ENCODE measurements at regions not wholly inside any gene's neighbourhood (a gene's known extent, or its start where the extent isn't known, plus 50 kb on each side); places are given as distances from the start of the nearest gene placed in this dataset.

DNA sequence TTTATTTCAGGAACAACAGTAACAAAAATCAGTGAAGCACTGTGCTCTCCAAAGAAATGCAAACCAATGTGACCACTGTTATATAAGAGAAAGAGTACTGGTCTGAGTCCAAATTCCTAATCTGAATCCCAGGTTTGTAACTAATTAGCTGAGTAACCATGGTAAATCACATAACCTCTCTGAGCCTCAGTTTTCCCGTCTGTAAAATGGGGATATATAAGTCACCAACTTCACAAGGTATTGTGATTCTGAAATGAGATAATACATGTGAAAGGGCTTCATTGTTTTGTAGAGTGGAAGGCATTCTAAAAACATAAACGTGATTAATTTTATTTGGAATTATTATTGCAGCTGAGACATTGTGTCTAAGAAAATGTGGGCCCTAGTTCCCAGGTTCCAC is 91.3 kb upstream of the YPEL5 start:
- Histone ChIP-seq H3K79me2 (ENCODE audit: control insufficient read depth, insufficient read depth, low read length) (no peaks in the 10 kb centered on the region), H4K20me1 (replicated peaks; ENCODE audit: control insufficient read depth, extremely low read depth, insufficient read depth, low read length) (no peaks in the 10 kb centered on the region), H3K4me2 (ENCODE audit: insufficient read depth, low read length) (no peak overlapping the region), H3K27ac (ENCODE audit: insufficient read depth, low read depth, low read length) (no peak overlapping the region), H3K27me3 (ENCODE audit: control insufficient read depth in 2 of 2, insufficient read depth in 2 of 2, low read length in 2 of 2) (no peaks in the 10 kb centered on the region), H3K9ac (replicated peaks; ENCODE audit: extremely low read depth, insufficient read depth, low read length) (no peak overlapping the region), H3K36me3 (ENCODE audit: control insufficient read depth in 2 of 2, extremely low read depth in 1 of 2, insufficient read depth in 2 of 2, low read length in 2 of 2) (no peaks in the 10 kb centered on the region), H2AFZ (ENCODE audit: low read depth, low read length) (no peak overlapping the region), H3K9me1 (replicated peaks; ENCODE audit: control insufficient read depth, extremely low read depth, insufficient read depth, low read length) (no peaks in the 10 kb centered on the region), H3K9me3 (replicated peaks; ENCODE audit: control insufficient read depth, insufficient read depth, low read length) (no peaks in the 10 kb centered on the region), H3K4me1 (ENCODE audit: control insufficient read depth, extremely low read depth, insufficient read depth, low read length) (no peaks in the 10 kb centered on the region), H3K4me3 (replicated peaks in 1 of 3; ENCODE audit: insufficient read depth in 1 of 3, low read depth in 1 of 3, low read length in 3 of 3) (no peak overlapping the region)
- FAIRE-seq (no peak), DNase-seq (ENCODE audit: low read depth, low spot score) (no peak)
- ChIA-PET POLR2A (no interaction called here), CTCF (no interaction called here)
- TF ChIP-seq, protein P1, sequence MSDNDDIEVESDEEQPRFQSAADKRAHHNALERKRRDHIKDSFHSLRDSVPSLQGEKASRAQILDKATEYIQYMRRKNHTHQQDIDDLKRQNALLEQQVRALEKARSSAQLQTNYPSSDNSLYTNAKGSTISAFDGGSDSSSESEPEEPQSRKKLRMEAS (IDR thresholded peaks at IDR 0.05; ENCODE audit: insufficient read depth, insufficient read length) = no peak
- TF ChIP-seq GATA2 (IDR thresholded peaks at IDR 0.05; ENCODE audit: insufficient read depth, insufficient read length, low read depth, low read length) = no peak
- dilution Hi-C loops (cut with MboI; ENCODE audit: extremely low pct_ligation_motif_present, low sequenced_read_pairs) (no loop called here), intact Hi-C loops (cut with micrococcal nuclease) (no loop called here)
- BruUV-seq (replicated peaks) = no TSS peak

DNA sequence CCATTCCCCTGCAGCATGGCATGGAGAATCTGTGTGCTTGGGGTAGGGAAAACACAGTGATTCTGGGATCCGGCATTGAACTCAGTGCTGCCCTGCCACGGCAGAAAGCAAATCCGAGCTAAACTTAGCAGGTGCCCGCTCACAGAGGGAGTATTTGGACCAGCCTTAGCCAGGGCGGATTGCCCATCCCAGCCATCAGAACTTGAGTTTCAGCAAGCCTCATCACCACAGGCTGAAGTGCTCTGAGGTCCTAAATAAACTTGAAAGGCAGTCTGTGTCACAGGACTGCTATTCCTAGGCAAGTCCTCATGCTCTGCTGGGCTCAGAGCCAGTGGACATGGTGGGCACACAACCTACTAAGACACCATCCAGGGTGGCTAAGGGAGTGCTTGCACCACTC is 86.2 kb upstream of the YPEL5 start:
- Histone ChIP-seq H3K9ac (replicated peaks; ENCODE audit: extremely low read depth, insufficient read depth, low read length) (no peak overlapping the region), H4K20me1 (replicated peaks; ENCODE audit: control insufficient read depth, extremely low read depth, insufficient read depth, low read length) (no peaks in the 10 kb centered on the region), H3K79me2 (ENCODE audit: control insufficient read depth, insufficient read depth, low read length) (no peaks in the 10 kb centered on the region), H2AFZ (ENCODE audit: low read depth, low read length) (no peak overlapping the region), H3K36me3 (ENCODE audit: control insufficient read depth in 2 of 2, extremely low read depth in 1 of 2, insufficient read depth in 2 of 2, low read length in 2 of 2) (no peaks in the 10 kb centered on the region), H3K4me3 (replicated peaks in 1 of 3; ENCODE audit: insufficient read depth in 1 of 3, low read depth in 1 of 3, low read length in 3 of 3) (no peak overlapping the region), H3K27me3 (ENCODE audit: control insufficient read depth in 2 of 2, insufficient read depth in 2 of 2, low read length in 2 of 2) (no peaks in the 10 kb centered on the region), H3K9me1 (replicated peaks; ENCODE audit: control insufficient read depth, extremely low read depth, insufficient read depth, low read length) (no peaks in the 10 kb centered on the region), H3K9me3 (replicated peaks; ENCODE audit: control insufficient read depth, insufficient read depth, low read length) (no peaks in the 10 kb centered on the region), H3K4me2 (ENCODE audit: insufficient read depth, low read length) (no peak overlapping the region), H3K27ac (ENCODE audit: insufficient read depth, low read depth, low read length) (no peak overlapping the region), H3K4me1 (ENCODE audit: control insufficient read depth, extremely low read depth, insufficient read depth, low read length) (no peaks in the 10 kb centered on the region)
- ChIA-PET CTCF (no interaction called here), POLR2A (no interaction called here)
- DNase-seq (ENCODE audit: low read depth, low spot score) (no peak), FAIRE-seq (no peak)
- no TSS peak for BruUV-seq (replicated peaks)
- dilution Hi-C loops (cut with MboI; ENCODE audit: extremely low pct_ligation_motif_present, low sequenced_read_pairs) (no loop called here), intact Hi-C loops (cut with micrococcal nuclease) (no loop called here)
- TF ChIP-seq JUN (IDR thresholded peaks at IDR 0.05; ENCODE audit: borderline replicate concordance, insufficient read depth, insufficient read length, low read depth) (no peak), POLR2A (IDR thresholded peaks at IDR 0.05; ENCODE audit: low read depth, low read length) (no peak)
- TF ChIP-seq, protein P2, sequence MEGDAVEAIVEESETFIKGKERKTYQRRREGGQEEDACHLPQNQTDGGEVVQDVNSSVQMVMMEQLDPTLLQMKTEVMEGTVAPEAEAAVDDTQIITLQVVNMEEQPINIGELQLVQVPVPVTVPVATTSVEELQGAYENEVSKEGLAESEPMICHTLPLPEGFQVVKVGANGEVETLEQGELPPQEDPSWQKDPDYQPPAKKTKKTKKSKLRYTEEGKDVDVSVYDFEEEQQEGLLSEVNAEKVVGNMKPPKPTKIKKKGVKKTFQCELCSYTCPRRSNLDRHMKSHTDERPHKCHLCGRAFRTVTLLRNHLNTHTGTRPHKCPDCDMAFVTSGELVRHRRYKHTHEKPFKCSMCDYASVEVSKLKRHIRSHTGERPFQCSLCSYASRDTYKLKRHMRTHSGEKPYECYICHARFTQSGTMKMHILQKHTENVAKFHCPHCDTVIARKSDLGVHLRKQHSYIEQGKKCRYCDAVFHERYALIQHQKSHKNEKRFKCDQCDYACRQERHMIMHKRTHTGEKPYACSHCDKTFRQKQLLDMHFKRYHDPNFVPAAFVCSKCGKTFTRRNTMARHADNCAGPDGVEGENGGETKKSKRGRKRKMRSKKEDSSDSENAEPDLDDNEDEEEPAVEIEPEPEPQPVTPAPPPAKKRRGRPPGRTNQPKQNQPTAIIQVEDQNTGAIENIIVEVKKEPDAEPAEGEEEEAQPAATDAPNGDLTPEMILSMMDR (IDR thresholded peaks at IDR 0.05; ENCODE audit: extremely low read depth in 1 of 2, insufficient read depth in 1 of 2, low read depth in 1 of 2, low read length in 2 of 2) = no peak

Data from endothelial cell of umbilical vein (primary cell).